Esophagus (tissue), 2 donors: ENCODE measurements at regions not wholly inside any gene's neighbourhood (a gene's known extent, or its start where the extent isn't known, plus 50 kb on each side); places are given as distances from the start of the nearest gene placed in this dataset.
A peak's percentile ranks its signal among the peaks of the same experiment; 100 is the strongest.

ENCODE experiments used
- H3K27ac ChIP-seq, 2 donors: one replicate each; pipeline ENCODE4 v1.5.1; 2013; ENCODE audit warnings: low read depth in 2 of 2, mild to moderate bottlenecking in 2 of 2, inconsistent platforms in 1 of 2, low read length in 1 of 2, moderate library complexity in 1 of 2
- H3K27me3 ChIP-seq, 2 donors: one replicate each; pipeline ENCODE4 v1.6.1; 2013; ENCODE audit warnings: low read length in 2 of 2, control low read depth in 1 of 2, mild to moderate bottlenecking in 1 of 2; ENCODE audit not compliant: insufficient read depth in 2 of 2, control insufficient read depth in 1 of 2
- H3K36me3 ChIP-seq, 2 donors: one replicate each; pipeline ENCODE4 v1.6.1; 2013; ENCODE audit warnings: low read length in 1 of 2; ENCODE audit not compliant: control insufficient read depth in 2 of 2, insufficient read depth in 2 of 2
- H3K4me1 ChIP-seq, 2 donors: one replicate each; pipeline ENCODE4 v1.6.1; 2013; ENCODE audit warnings: low read length in 1 of 2; ENCODE audit not compliant: control insufficient read depth in 2 of 2, insufficient read depth in 2 of 2
- H3K4me3 ChIP-seq, 2 donors: one replicate each; pipeline ENCODE4 v1.5.1; 2013; ENCODE audit warnings: low read length in 2 of 2, mild to moderate bottlenecking in 2 of 2, low read depth in 1 of 2, moderate library complexity in 1 of 2
- H3K9me3 ChIP-seq, 2 donors: one replicate each; pipeline ENCODE4 v1.6.1; 2013; ENCODE audit warnings: mild to moderate bottlenecking in 2 of 2, low read depth in 1 of 2, low read length in 1 of 2, moderate library complexity in 1 of 2; ENCODE audit not compliant: control insufficient read depth in 2 of 2, insufficient read depth in 1 of 2
- WGBS, 2 donors: extraction: QIAGEN DNeasy Blood & Tissue Kit; methylation state at CpG; one replicate each; pipeline ENCODE4 v1.1.7; 2013; 5-methylcytosine and 5-hydroxymethylcytosine counted together
- donor health status: healthy with polysubstance abuse.
- donor health status: Bipolar disorder and iron deficiency.

DNA sequence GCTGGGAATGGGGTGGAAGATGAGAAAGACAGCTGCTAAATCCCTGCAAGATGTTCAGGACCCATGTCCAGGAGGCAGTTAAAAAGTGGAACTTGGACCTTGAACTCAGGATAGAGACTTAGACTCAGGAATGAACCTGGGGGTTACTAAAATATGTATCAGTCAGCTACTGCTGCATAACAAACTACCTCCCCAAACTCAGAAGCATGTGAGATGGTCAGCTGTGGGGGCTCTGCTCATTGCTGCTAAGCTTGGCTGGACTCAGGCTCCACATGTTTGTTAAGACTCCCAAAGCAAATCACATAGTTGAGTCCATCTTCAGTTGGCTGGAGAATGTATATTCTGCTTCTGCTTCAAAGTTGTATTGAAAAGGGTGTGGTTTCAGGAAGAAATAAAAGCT is 61.4 kb upstream of the COPS8 start:
- peaks cover 0 to 6% of the 10 kb centered on the region in 2 donors for H3K4me1 ChIP-seq
- H3K27ac ChIP-seq = peak overlapping the region in 1 of 2 donors; percentile 18
- no peaks in the 10 kb centered on the region for H3K9me3 ChIP-seq

DNA sequence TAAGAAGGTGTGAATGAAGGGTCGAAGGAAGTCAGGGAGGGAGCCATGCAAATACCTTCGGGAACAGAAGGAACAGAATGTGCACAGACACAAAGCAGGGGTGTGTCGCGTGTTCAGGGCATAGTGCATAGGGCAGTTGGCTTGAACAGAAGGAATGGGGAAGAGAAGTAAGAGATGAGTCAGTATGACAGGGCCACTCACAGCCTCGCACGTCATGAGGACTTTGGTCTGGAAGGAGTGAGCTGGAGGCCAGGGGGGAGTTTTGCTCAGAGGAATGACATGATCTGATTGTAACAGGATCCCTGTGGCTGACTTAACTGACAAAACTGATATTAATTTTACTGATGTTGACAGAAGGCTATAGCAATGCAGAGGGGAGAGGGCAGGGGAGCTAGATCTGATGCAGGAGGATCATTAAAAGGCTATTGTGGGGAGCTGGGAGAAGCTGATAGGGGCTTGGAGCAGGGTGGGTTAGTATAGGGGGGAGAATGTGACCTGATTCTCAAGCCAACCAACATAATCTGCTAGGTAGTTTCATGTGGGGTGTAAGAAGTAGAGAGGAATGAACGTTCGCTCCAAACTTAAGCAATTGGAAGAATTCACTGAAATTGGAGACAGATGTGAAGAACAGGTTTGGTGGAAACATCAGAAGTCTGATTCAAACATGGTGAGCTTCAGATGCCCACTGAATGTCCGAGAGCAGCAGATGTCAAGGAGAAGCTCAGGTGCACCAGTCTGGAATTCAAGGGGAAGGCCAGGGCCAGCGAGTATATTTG is 60.4 kb upstream of the COPS8 start:
- Histone ChIP-seq H3K4me3 (no peak overlapping the region), H3K9me3 (no peaks in the 10 kb centered on the region), H3K36me3 (no peaks in the 10 kb centered on the region), H3K27ac (peak overlapping the region in 1 of 2 donors; percentile 36), H3K27me3 (no peaks in the 10 kb centered on the region), H3K4me1 (peaks cover 0 to 6% of the 10 kb centered on the region in 2 donors)
- WGBS, 2 donors = 83 to 84% methylated on average over 10 of the region's 10 CpGs

More for the DNA sequence above, 61.4 kb upstream of the COPS8 start:
- H3K4me3 ChIP-seq = no peak overlapping the region
- no peaks in the 10 kb centered on the region for H3K27me3 ChIP-seq
- no peaks in the 10 kb centered on the region for H3K36me3 ChIP-seq

DNA sequence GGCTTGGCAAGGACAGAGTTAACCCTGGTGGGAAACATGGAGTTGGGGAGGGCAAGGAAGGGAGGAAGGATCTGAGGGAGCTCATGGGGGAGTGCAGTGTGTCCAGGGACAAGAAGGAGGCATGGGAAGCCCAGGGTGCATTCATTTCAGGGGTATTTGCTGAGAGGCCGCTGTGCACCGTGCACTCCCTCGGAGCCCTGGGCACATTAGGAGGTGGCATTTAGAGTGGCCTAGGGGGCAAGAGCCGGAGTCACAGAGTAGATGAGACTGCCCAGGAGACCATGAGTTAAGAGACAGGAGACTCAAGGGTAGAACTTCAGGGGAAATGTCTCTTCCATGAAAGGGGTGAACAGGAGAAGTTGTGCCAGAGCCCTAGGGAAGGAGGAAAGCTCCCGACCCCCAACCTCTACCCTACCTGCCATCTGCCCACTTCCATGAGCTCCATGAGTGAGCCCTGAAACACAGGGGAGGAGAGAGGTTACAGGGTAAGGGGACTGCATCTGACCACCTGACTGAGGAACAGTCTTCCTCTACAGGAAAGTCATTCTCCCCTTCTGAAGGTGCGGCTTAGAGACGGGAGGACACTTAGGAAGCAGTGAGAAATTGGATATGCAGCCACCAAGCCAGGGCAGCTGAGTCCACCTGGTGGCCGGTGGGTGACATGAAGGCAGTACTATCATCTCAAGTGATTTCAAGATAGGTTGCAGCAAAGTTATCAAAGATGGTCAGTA is 58.5 kb upstream of the COPS8 start:
- H3K9me3 ChIP-seq = no peaks in the 10 kb centered on the region
- H3K4me3 ChIP-seq = no peak overlapping the region
- no peaks in the 10 kb centered on the region for H3K27me3 ChIP-seq
- no peaks in the 10 kb centered on the region for H3K36me3 ChIP-seq
- no peak overlapping the region for H3K27ac ChIP-seq
- H3K4me1 ChIP-seq = peaks cover 0 to 6% of the 10 kb centered on the region in 2 donors
- WGBS, 2 donors = 51 to 56% methylated on average over 8 of the region's 8 CpGs

- H3K9me3 ChIP-seq = no peaks in the 10 kb centered on the region
- 59 to 60% methylated on average over 5 of the region's 5 CpGs for WGBS, 2 donors
- H3K36me3 ChIP-seq = no peaks in the 10 kb centered on the region
- peaks cover 0 to 6% of the 10 kb centered on the region in 2 donors for H3K4me1 ChIP-seq
- H3K27me3 ChIP-seq = no peaks in the 10 kb centered on the region
- H3K4me3 ChIP-seq = no peak overlapping the region
- no peak overlapping the region for H3K27ac ChIP-seq
These were observed 58.0 kb upstream of the COPS8 start for GRCh38 chr2:237027712-237028029.

GRCh38 chr2:237030382-237030781 is 55.3 kb upstream of the COPS8 start:
- H3K27me3 ChIP-seq = no peaks in the 10 kb centered on the region

GRCh38 chr2:237033536-237034060 is 52.1 kb upstream of the COPS8 start:
- Histone ChIP-seq H3K4me1 (no peaks in the 10 kb centered on the region), H3K36me3 (no peaks in the 10 kb centered on the region), H3K9me3 (no peaks in the 10 kb centered on the region), H3K4me3 (no peak overlapping the region), H3K27me3 (no peaks in the 10 kb centered on the region), H3K27ac (no peak overlapping the region)
- WGBS, 2 donors = 83 to 89% methylated on average over 3 of the region's 3 CpGs

More at GRCh38 chr2:237030382-237030781, 55.3 kb upstream of the COPS8 start:
- Histone ChIP-seq H3K4me3 (no peak overlapping the region), H3K27ac (no peak overlapping the region), H3K4me1 (peaks cover 0 to 6% of the 10 kb centered on the region in 2 donors), H3K36me3 (no peaks in the 10 kb centered on the region), H3K9me3 (no peaks in the 10 kb centered on the region)
- 89 to 90% methylated on average over 7 to 8 of the region's 8 CpGs for WGBS, 2 donors

DNA sequence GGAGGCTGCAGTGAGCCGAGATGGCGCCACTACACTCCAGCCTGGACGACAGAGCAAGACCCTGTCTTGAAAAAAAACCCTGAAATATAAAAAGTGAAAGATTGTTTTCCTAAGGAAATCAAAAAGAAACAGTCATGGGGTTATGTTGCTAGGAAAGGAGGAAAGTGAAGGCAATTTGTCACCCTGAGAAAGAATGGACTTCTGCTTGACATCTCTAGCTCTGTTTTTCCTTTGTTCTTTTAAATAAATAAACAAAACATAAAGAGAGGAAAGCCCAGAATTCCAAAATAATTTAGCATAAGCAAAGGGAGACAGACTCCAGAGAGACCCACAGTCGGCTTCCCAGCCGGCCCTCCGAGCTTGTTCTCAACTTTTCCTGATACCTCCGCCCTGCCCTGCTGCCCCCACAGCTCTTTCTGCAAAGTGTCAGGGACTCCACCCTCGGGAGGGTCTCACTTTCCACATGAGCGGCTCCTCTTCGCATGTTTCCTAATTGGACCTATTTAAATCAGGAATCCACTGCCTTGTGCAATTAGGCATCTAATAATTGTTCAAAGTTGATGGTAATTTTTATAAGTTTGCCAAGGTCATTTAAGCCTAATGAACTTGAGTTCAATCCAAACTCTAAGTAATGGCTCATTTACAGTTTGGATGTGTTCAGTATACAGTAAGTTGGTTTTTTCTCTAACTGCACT is 49.8 kb upstream of the COPS8 start:
- H3K9me3 ChIP-seq = peaks cover 0 to 3% of the 10 kb centered on the region in 2 donors
- H3K4me1 ChIP-seq = no peaks in the 10 kb centered on the region
- H3K4me3 ChIP-seq = no peak overlapping the region
- no peaks in the 10 kb centered on the region for H3K27me3 ChIP-seq
- H3K27ac ChIP-seq = no peak overlapping the region
- no peaks in the 10 kb centered on the region for H3K36me3 ChIP-seq
- 81 to 84% methylated on average over 10 of the region's 10 CpGs for WGBS, 2 donors
